ENCODE measurements at regions not wholly inside any gene's neighbourhood (a gene's known extent, or its start where the extent isn't known, plus 50 kb on each side); places are given as distances from the start of the nearest gene placed in this dataset.

- DNase-seq, result no peak
These were observed 614.0 kb upstream of the AGTR1 start for GRCh38 chr3:148083526-148084182.

- no peak for DNase-seq
These were observed 612.8 kb upstream of the AGTR1 start for GRCh38 chr3:148084931-148085330.

GRCh38 chr3:148087601-148088371 is 609.9 kb upstream of the AGTR1 start:
- no peak for DNase-seq

GRCh38 chr3:148089171-148089570 is 608.5 kb upstream of the AGTR1 start:
- DNase-seq, result no peak

- DNase-seq, result no peak
These were observed 607.5 kb upstream of the AGTR1 start for GRCh38 chr3:148090156-148090555.

- DNase-seq, result no peak
These were observed 604.9 kb upstream of the AGTR1 start for GRCh38 chr3:148092624-148093347.

DNA sequence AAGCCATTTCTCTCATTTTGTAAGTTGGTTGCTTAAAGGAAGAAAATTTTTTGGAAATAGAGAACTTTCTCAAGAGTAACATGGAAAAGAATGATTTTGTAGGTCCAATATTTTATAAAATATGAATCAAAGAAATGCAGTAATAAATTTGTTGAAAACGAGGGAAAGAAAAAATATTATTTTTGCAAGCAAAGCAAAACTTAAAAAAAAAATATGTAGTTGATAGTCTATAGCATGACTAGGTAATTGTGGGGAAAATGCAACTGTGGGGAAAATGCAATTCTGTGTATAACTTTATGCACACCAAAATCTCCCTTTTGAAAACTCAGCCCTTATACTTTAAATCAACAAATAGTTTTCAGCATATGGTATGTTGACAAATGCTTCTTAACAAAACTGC is 604.0 kb upstream of the AGTR1 start:
- DNase-seq, result no peak

GRCh38 chr3:148095962-148096361 is 601.7 kb upstream of the AGTR1 start:
- no peak for DNase-seq

DNA sequence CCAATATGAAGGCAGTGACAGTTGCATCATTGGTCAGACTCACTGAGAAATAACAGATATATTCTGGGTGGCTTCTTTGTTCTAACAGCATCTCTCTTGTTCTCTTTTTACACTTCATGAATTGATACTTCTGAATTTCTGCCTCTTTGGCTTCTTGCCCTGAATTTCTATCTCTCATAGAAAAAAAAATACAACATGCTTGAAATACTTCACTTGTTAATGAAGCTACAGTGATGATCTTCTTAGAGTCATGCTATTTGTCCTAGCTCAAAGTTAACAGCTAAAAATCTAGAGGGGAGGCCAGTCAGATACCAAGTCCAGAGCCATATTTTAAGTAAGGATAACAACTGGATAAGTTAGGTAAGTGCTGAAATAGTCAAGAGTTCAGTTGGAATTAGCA is 597.2 kb upstream of the AGTR1 start:
- DNase-seq, result no peak

- no peak for DNase-seq
These were observed 596.6 kb upstream of the AGTR1 start for GRCh38 chr3:148101061-148101460.

DNA sequence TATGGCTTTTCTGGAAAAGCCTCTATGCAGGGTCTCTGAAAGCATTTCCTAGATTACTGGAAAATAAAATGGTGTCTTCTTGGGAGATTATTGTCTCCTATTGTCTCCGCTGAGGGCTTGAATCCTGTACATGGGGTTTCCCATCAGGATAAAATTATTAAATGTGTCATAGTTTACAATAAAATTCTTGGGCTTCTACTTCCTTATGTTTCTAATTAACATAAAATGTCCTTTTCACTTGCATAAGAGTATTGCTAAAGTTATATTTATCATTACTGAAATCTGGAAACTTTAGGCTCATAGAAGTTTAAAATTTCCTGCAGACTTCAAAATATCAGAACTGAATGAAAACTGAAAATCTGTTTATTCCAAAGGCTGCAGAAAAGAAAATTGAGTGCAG is 595.5 kb upstream of the AGTR1 start:
- DNase-seq, result no peak

DNA sequence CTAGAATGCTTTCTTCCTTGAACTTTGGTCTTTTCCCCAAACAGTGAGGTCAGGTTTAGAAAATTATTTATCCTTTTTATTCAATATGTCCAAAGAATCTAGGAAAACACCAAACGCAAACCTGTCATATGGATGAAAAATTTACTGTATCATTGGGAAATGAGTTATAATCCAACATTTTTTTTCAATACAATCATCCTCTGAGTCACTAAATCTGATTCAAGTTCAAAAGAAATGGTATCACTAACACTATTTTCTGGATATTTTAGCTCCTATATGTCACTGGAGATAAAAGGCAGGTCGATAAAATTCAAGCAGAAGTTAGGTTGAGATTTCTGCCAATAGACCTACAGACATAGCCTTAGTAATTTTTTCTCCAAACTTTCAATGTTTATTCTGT is 591.6 kb upstream of the AGTR1 start:
- DNase-seq, result no peak

- no peak for DNase-seq
These were observed 570.7 kb upstream of the AGTR1 start for GRCh38 chr3:148126956-148127355.

DNA sequence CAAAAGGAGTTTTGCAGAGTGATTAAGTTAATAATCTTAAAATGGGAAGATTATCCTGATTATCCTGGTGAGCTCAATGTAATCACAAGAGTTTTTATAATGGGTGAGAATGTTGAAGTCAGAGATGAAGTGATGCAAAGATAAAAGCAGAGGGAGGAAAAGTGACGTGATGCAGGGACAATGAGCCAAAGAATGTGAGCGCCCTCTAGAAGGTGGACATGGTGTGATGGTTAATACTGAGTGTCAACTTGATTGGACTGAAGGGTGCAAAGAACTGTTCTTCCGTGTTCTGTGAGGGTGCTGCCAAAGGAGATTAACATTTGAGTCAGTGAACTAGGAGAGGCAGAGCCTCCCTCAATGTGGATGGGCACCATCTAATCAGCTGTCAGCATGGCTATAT is 569.6 kb upstream of the AGTR1 start:
- no peak for DNase-seq

DNA sequence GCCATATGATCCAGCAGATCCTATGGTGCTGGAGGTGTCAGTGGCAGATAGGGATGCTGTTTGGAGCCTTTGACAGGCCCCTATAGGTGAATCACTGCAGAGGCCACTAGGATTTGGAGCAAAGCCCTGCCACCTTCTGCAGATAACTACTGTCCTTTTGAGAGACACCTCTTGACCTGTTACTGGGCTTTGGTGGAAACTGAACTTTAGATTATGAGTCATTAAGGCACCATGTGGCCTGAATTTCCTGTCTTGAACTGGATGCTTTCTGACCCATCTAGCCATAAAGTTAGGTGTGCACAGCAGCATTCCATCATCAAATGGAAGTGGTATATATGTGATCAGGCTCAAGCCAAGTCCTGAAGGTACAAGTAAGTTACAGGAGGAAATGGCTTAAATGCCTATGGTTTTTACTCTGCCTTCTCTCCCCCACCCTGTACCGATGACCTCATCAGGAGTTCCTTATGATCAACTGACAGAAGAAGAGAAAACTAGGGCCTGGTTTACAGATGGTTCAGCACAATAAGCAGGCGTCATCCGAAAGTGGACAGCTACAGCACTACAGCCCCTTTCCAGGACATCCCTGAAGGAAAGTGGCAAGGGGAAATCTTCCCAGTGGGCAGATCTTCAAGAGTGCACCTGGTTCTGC is 565.6 kb upstream of the AGTR1 start:
- DNase-seq, result no peak

DNA sequence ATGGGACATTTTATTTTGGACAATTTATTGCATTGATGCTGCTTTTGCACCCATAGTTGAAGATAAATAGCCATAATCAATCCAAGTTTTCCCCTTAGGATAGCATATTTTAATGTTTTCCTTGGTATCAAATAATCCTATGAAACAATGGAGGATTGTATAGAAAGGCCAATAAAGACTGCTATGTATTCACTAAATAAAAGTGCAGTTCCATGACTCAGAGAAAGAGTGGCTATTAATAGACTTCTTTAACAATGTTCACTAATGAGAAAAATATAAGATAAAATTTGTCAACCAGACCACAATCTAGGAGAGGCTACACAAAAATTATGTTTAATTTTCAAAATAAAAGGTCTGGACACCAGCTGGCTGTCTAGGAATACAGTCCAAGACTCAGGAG is 560.9 kb upstream of the AGTR1 start:
- no peak for DNase-seq

DNA sequence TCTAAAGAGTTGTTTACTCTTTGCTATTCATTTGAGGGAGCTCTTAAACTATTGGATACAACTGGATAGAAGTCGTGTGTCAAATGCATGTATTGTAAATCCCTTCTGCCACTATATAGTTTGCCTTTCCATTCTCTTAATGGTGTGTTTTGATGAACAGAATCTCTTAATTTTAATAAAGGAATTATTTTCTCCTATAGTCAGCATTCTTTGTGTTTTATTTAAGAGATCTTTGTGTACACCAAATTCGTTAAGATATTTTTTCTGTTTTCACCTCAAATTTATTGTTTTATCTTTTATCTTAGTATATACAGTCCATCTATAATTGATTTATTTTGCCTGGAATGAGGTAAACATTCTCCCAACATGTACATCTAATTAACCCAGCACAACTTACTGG is 551.5 kb upstream of the AGTR1 start:
- no peak for DNase-seq

DNA sequence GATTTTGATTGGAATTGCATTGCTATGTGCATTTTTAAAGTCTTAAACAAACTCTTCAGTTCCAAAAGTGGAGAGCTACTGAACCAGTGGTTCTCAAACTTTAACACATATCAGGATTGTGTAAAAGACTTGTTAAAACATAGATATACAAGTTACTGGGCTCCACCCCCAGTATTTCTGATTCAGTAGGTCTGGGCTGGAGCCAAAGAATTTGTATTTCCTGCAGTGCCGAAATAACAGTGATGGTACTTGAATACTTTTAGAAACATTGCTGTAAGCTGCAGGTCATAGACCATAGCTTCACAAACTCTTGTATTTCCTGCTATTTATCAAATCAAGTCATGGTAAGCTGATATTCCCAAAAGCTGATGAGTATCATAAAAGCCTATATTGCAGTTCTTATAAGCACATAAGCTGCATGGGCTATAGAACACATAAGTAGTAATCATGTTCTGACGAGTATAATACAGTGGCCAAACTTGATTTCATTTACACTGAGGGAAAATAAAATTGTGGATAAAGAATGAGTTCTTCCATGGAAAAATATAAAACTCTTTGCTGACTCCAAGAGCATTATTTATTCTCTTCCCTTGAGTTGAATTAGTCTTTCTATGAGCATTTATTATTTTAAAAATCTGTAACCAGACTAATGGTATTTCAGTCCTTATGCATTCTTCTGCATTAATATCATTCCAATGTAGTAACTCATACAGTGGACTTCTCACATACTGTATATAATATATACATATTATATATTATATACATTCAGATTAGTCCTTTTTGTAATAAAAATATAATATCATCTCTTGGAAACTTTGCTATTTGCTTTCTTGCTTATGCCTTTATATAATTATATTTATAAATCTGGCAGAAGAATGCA is 550.5 kb upstream of the AGTR1 start:
- no peak for DNase-seq

GRCh38 chr3:148147903-148148302 is 549.8 kb upstream of the AGTR1 start:
- no peak for DNase-seq

GRCh38 chr3:148149556-148149955 is 548.1 kb upstream of the AGTR1 start:
- no peak for DNase-seq

- no peak for DNase-seq
These were observed 547.6 kb upstream of the AGTR1 start for GRCh38 chr3:148150141-148150540.

DNA sequence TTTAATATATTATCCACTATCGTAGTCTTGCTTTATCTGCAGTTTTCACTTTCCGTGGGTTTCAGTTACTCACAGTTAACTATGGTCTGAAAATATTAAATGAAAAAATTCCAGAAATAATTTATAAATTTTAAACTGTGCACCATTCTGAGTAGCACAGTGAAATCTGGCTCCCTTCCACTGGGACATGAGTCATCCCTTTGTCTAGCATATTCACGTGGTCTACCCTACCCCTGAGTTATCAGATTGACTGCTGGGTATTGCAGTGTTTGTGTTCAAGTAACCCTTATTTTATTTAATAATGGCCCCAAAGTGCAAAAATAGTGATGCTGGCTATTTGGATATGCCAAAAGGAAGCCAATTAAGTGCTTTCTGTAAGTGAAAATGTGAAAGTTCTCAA is 539.5 kb upstream of the AGTR1 start:
- DNase-seq, result no peak
